Right lobe of liver (tissue), 6 donors: ENCODE measurements at regions not wholly inside any gene's neighbourhood (a gene's known extent, or its start where the extent isn't known, plus 50 kb on each side); places are given as distances from the start of the nearest gene placed in this dataset.

Experiments
- ATAC-seq, 4 donors: fragments of 200-7000 bp; cut with Tn5 transposase; one replicate each; pipeline ENCODE4 v1.9.1; 2020; ENCODE audit warnings: mild to moderate bottlenecking in 4 of 4, moderate library complexity in 4 of 4
- DNase-seq, 3 donors: peaks; one replicate each; pipeline ENCODE4 v3.0.0-alpha.2; 2020
- H3K27ac ChIP-seq, 3 donors: fragments of 200-600 bp; one replicate each; pipeline ENCODE4 v1.8.0; 2022
- H3K27me3 ChIP-seq, 2 donors: fragments of 200-600 bp; one replicate each; pipeline ENCODE4 v1.8.0; 2022
- H3K36me3 ChIP-seq, 4 donors: fragments of 200-600 bp; sonication (generic) in 1 of 4; one replicate each; pipeline versions ENCODE4 v1.5.1 to v1.8.0; 2017 to 2022; ENCODE audit warnings: control low read depth in 1 of 4
- H3K4me1 ChIP-seq, 4 donors: fragments of 200-600 bp; sonication (generic) in 1 of 4; one replicate each; pipeline versions ENCODE4 v1.5.1 to v1.8.0; 2017 to 2022; ENCODE audit warnings: control low read depth in 1 of 4
- H3K4me3 ChIP-seq, 3 donors: fragments of 200-600 bp; one replicate each; pipeline ENCODE4 v1.8.0; 2022
- H3K9me3 ChIP-seq, 4 donors: fragments of 200-600 bp; sonication (generic) in 1 of 4; one replicate each; pipeline versions ENCODE4 v1.5.1 to v1.8.0; 2017 to 2022; ENCODE audit warnings: control low read depth in 1 of 4
- CTCF ChIP-seq, 4 donors: fragments of 200-600 bp in 3 of 4; fragments of 450-650 bp in 1 of 4; IDR thresholded peaks; one replicate each; pipeline versions ENCODE4 v1.5.1 to v1.8.0; 2016 to 2022; ENCODE audit warnings: antibody characterized with exemption in 4 of 4, mild to moderate bottlenecking in 2 of 4
- POLR2A ChIP-seq: fragments of 450-650 bp; IDR thresholded peaks from one replicate; pipeline ENCODE4 v1.6.1; 2017; ENCODE audit warnings: antibody characterized with exemption, mild to moderate bottlenecking
- WGBS: methylation state at CpG from one replicate; pipeline ENCODE4 v1.1.6; 2018; ENCODE audit warnings: low coverage, low lambda C conversion rate; ENCODE audit not compliant: insufficient coverage; ENCODE audit errors: missing lambda C conversion rate; 5-methylcytosine and 5-hydroxymethylcytosine counted together
- intact Hi-C, 2 donors: fragments of 100-400 bp; cut with DNase I; formaldehyde crosslinking; loops; one replicate each; pipeline versions ENCODE4 v1.11.2 to v1.14.1; 2022
- donor health status: DM: no; HTN: yes; CAD: no.
- donor health status: DM: no; HTN: no; CAD: no.
- donor health status: DM: no; HTN: no; CAD: no.
- donor health status: DM: no; HTN: yes; CAD: no.
- donor health status: DM: no; HTN: yes; CAD: no.

- Histone ChIP-seq H3K4me1 (no peaks in the 10 kb centered on the region), H3K9me3 (no peaks in the 10 kb centered on the region), H3K4me3 (no peak overlapping the region), H3K27ac (no peak overlapping the region), H3K36me3 (no peaks in the 10 kb centered on the region), H3K27me3 (no peaks in the 10 kb centered on the region)
- no peak for ATAC-seq
- no peak for TF ChIP-seq CTCF (IDR thresholded peaks at IDR 0.05)
- no peak for TF ChIP-seq POLR2A
- DNase-seq, result no peak
- intact Hi-C loops, result no loop called here
- 30% methylated on average over 1 of the region's 1 CpG for WGBS
Observed at GRCh38 chr2:22442051-22442450, 942.9 kb upstream of the KLHL29 start.

- intact Hi-C loops, result no loop called here
- H3K27ac ChIP-seq, result no peak overlapping the region
- no peaks in the 10 kb centered on the region for H3K36me3 ChIP-seq
- H3K27me3 ChIP-seq, result no peaks in the 10 kb centered on the region
- no peaks in the 10 kb centered on the region for H3K4me1 ChIP-seq
- no peak for DNase-seq
- H3K9me3 ChIP-seq, result no peaks in the 10 kb centered on the region
- ATAC-seq, result no peak
- TF ChIP-seq CTCF (IDR thresholded peaks at IDR 0.05) (no peak), POLR2A (no peak)
- H3K4me3 ChIP-seq, result no peak overlapping the region
- WGBS, result 35% methylated on average over 1 of the region's 1 CpG
Observed at GRCh38 chr2:22444281-22444680, 940.7 kb upstream of the KLHL29 start.

GRCh38 chr2:22449696-22450095, 935.3 kb upstream of the KLHL29 start:
- no peaks in the 10 kb centered on the region for H3K36me3 ChIP-seq
- no peak for DNase-seq
- intact Hi-C loops, result no loop called here
- H3K9me3 ChIP-seq, result no peaks in the 10 kb centered on the region
- WGBS, result 48% methylated on average over 5 of the region's 5 CpGs
- no peaks in the 10 kb centered on the region for H3K4me1 ChIP-seq
- no peak for ATAC-seq
- no peaks in the 10 kb centered on the region for H3K27me3 ChIP-seq
- no peak overlapping the region for H3K27ac ChIP-seq
- H3K4me3 ChIP-seq, result no peak overlapping the region
- no peak for TF ChIP-seq POLR2A
- TF ChIP-seq CTCF (IDR thresholded peaks at IDR 0.05), result no peak

GRCh38 chr2:22450831-22451230, 934.1 kb upstream of the KLHL29 start:
- Histone ChIP-seq H3K9me3 (no peaks in the 10 kb centered on the region), H3K27me3 (no peaks in the 10 kb centered on the region), H3K4me1 (no peaks in the 10 kb centered on the region), H3K4me3 (no peak overlapping the region), H3K27ac (no peak overlapping the region), H3K36me3 (no peaks in the 10 kb centered on the region)
- no peak for TF ChIP-seq CTCF (IDR thresholded peaks at IDR 0.05)
- intact Hi-C loops, result no loop called here
- DNase-seq (no peak), ATAC-seq (no peak)
- 63% methylated on average over 8 of the region's 8 CpGs for WGBS

GRCh38 chr2:22454826-22455485, 930.0 kb upstream of the KLHL29 start:
- Histone ChIP-seq H3K4me1 (no peaks in the 10 kb centered on the region), H3K9me3 (no peaks in the 10 kb centered on the region), H3K27ac (no peak overlapping the region), H3K4me3 (no peak overlapping the region), H3K36me3 (no peaks in the 10 kb centered on the region), H3K27me3 (no peaks in the 10 kb centered on the region)
- no peak for TF ChIP-seq POLR2A
- no peak for TF ChIP-seq CTCF (IDR thresholded peaks at IDR 0.05)
- DNase-seq, result no peak
- intact Hi-C loops, result no loop called here
- ATAC-seq, result no peak
- 30% methylated on average over 2 of the region's 2 CpGs for WGBS
